Spleen (tissue), 7 donors: ENCODE measurements at regions not wholly inside any gene's neighbourhood (a gene's known extent, or its start where the extent isn't known, plus 50 kb on each side); places are given as distances from the start of the nearest gene placed in this dataset.

Experiments
- CTCF ChIP-seq, 11 experiments: fragments of 200-600 bp in 7 of 11; fragments of 450-650 bp in 4 of 11; sonication (generic) in 4 of 11; IDR thresholded peaks in 8 of 11; conservative IDR thresholded peaks in 3 of 11; 1 replicate in 7 of 11; 2 replicates in 4 of 11; pipeline versions ENCODE4 v1.4.0 to v1.8.0; 2016 to 2021; ENCODE audit warnings: antibody characterized with exemption in 11 of 11, inconsistent platforms in 4 of 11, mild to moderate bottlenecking in 1 of 11
- POLR2A ChIP-seq, 3 donors: fragments of 450-650 bp; IDR thresholded peaks; one replicate each; pipeline ENCODE4 v1.5.1; 2017; ENCODE audit warnings: antibody characterized with exemption in 3 of 3, mild to moderate bottlenecking in 1 of 3
- POLR2AphosphoS5 ChIP-seq, 3 donors: sonication (generic); formaldehyde crosslinking; IDR thresholded peaks; one replicate each; pipeline ENCODE4 v1.5.1; 2017; ENCODE audit warnings: antibody characterized with exemption in 3 of 3
- donor health status: DM: no; HTN: no; CAD: no; lungs with moderate emphysema.
- donor health status: DM: no; HTN: no; CAD: no.
- donor health status: DM: no; HTN: no; CAD: no.

- TF ChIP-seq POLR2A (IDR thresholded peaks at IDR 0.05): no peak
- TF ChIP-seq CTCF (IDR thresholded peaks at IDR 0.05 in 8 of 11, conservative IDR thresholded peaks at IDR 0.05 in 3 of 11): no peak
- no peak for TF ChIP-seq POLR2AphosphoS5 (IDR thresholded peaks at IDR 0.05)
These were observed 374.7 kb downstream of the AJAP1 start for GRCh38 chr1:5029136-5029535.
